ENCODE measurements at regions not wholly inside any gene's neighbourhood (a gene's known extent, or its start where the extent isn't known, plus 50 kb on each side); places are given as distances from the start of the nearest gene placed in this dataset.

DNA sequence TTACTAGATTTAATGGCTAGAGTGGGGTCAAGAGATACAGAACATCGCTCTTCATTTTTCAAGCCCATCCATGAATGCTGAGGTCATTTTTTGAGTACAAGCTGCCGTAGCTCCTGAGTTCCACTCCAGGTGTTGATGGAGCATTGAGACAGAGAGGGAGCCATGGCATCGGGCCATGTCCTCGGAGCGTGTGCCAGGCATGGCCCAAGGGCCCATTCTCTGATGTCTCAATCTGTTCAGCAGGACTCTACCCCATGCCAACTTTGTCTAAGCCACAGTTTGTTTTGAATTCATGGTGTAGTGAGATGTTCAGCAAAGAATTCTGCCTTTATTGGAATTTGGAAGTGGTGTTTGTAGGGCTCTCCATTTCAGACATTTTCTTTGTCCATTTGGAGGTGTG, 110.5 kb upstream of the ADAMTS9 start (continued):
- TF ChIP-seq, protein P1, sequence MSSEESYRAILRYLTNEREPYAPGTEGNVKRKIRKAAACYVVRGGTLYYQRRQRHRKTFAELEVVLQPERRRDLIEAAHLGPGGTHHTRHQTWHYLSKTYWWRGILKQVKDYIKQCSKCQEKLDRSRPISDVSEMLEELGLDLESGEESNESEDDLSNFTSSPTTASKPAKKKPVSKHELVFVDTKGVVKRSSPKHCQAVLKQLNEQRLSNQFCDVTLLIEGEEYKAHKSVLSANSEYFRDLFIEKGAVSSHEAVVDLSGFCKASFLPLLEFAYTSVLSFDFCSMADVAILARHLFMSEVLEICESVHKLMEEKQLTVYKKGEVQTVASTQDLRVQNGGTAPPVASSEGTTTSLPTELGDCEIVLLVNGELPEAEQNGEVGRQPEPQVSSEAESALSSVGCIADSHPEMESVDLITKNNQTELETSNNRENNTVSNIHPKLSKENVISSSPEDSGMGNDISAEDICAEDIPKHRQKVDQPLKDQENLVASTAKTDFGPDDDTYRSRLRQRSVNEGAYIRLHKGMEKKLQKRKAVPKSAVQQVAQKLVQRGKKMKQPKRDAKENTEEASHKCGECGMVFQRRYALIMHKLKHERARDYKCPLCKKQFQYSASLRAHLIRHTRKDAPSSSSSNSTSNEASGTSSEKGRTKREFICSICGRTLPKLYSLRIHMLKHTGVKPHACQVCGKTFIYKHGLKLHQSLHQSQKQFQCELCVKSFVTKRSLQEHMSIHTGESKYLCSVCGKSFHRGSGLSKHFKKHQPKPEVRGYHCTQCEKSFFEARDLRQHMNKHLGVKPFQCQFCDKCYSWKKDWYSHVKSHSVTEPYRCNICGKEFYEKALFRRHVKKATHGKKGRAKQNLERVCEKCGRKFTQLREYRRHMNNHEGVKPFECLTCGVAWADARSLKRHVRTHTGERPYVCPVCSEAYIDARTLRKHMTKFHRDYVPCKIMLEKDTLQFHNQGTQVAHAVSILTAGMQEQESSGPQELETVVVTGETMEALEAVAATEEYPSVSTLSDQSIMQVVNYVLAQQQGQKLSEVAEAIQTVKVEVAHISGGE (tag by site-specific recombination; conservative IDR thresholded peaks at IDR 0.05; ENCODE audit: low read depth) = no peak
- no peak for TF ChIP-seq ZNF530 (tag by site-specific recombination; IDR thresholded peaks at IDR 0.05; ENCODE audit: low read depth)

DNA sequence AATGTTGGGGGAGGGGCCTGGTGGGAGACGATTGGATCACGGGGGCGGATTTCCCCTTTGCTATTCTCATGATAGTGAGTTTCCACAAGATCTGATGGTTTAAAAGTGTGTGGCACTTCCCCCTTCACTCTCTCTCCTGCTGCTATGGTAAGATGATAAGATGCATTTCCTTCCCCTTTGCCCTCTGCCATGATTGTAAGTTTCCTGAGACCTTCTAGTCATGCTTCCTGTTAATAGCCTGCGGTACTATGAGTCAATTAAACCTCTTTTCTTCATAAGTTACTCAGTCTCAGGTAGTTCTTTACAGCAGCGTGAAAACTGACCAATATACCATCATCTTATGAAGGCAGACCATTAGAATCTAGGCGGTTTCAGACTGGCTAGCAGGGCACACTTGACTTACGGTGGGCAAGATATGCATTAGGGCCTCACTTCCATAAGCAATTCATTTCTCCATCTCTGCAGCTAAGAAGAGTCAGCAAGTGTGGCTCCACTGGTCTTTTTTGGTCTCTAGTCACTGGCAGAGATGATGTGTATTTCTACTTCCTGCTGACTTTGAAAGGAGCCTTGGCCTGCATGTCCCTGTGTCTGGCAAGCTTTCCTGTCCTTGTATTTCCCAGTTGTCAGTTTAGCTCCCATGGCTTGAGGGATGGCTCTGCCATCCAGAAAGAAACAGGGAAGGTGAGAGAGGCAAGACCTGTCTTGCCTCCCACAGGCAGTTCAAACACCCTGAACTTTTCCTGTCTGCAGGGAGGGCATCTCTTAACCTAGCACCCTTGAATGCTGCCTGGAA, 109.0 kb upstream of the ADAMTS9 start:
- H3K4me1 ChIP-seq (ENCODE audit: control insufficient read depth, insufficient read depth, low read length) = no peaks in the 10 kb centered on the region
- no peak overlapping the region for H3K27ac ChIP-seq (ENCODE audit: extremely low read depth, low read depth, low read length)
- H3K36me3 ChIP-seq (ENCODE audit: control insufficient read depth in 2 of 2, insufficient read depth in 1 of 2, low read length in 2 of 2) = no peaks in the 10 kb centered on the region
- CTCF ChIA-PET = interaction anchor here (0.7 kb wide), 1 partner anchor 385 kb away, joined by 3 read pairs; no protein-coding TSS in a partner anchor
- TF ChIP-seq OSR2 (tag by site-specific recombination; IDR thresholded peaks at IDR 0.05) = no peak
- no peak for TF ChIP-seq ZNF426 (tag by site-specific recombination; IDR thresholded peaks at IDR 0.05)
- TF ChIP-seq ZSCAN30 (tag by site-specific recombination; IDR thresholded peaks at IDR 0.05) = no peak
- no peak for TF ChIP-seq ZBTB20 (tag by site-specific recombination; IDR thresholded peaks at IDR 0.05)
- TF ChIP-seq ZNF776 (tag by site-specific recombination; IDR thresholded peaks at IDR 0.05; ENCODE audit: borderline replicate concordance) = no peak
- no peak for TF ChIP-seq ZFP3 (tag by site-specific recombination; IDR thresholded peaks at IDR 0.05; ENCODE audit: low read depth)
- no peak for TF ChIP-seq ZNF274 (IDR thresholded peaks at IDR 0.05; ENCODE audit: low read length)
- TF ChIP-seq ZNF274 (tag by site-specific recombination; IDR thresholded peaks at IDR 0.05; ENCODE audit: borderline replicate concordance) = no peak
- no peak for TF ChIP-seq ZBTB7A (tag by site-specific recombination; IDR thresholded peaks at IDR 0.05; ENCODE audit: low read depth)
- TF ChIP-seq, protein P2, sequence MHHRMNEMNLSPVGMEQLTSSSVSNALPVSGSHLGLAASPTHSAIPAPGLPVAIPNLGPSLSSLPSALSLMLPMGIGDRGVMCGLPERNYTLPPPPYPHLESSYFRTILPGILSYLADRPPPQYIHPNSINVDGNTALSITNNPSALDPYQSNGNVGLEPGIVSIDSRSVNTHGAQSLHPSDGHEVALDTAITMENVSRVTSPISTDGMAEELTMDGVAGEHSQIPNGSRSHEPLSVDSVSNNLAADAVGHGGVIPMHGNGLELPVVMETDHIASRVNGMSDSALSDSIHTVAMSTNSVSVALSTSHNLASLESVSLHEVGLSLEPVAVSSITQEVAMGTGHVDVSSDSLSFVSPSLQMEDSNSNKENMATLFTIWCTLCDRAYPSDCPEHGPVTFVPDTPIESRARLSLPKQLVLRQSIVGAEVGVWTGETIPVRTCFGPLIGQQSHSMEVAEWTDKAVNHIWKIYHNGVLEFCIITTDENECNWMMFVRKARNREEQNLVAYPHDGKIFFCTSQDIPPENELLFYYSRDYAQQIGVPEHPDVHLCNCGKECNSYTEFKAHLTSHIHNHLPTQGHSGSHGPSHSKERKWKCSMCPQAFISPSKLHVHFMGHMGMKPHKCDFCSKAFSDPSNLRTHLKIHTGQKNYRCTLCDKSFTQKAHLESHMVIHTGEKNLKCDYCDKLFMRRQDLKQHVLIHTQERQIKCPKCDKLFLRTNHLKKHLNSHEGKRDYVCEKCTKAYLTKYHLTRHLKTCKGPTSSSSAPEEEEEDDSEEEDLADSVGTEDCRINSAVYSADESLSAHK (tag by site-specific recombination; IDR thresholded peaks at IDR 0.05) = no peak
- no peak for TF ChIP-seq ZNF175 (tag by site-specific recombination; IDR thresholded peaks at IDR 0.05)
- TF ChIP-seq ZNF624 (tag by site-specific recombination; IDR thresholded peaks at IDR 0.05) = no peak
- TF ChIP-seq, protein P3, sequence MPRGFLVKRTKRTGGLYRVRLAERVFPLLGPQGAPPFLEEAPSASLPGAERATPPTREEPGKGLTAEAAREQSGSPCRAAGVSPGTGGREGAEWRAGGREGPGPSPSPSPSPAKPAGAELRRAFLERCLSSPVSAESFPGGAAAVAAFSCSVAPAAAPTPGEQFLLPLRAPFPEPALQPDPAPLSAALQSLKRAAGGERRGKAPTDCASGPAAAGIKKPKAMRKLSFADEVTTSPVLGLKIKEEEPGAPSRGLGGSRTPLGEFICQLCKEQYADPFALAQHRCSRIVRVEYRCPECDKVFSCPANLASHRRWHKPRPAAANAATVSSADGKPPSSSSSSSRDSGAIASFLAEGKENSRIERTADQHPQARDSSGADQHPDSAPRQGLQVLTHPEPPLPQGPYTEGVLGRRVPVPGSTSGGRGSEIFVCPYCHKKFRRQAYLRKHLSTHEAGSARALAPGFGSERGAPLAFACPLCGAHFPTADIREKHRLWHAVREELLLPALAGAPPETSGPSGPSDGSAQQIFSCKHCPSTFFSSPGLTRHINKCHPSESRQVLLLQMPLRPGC (tag by site-specific recombination; IDR thresholded peaks at IDR 0.05) = no peak
- no peak for TF ChIP-seq GLIS1 (tag by site-specific recombination; IDR thresholded peaks at IDR 0.05)
- TF ChIP-seq, protein P4, sequence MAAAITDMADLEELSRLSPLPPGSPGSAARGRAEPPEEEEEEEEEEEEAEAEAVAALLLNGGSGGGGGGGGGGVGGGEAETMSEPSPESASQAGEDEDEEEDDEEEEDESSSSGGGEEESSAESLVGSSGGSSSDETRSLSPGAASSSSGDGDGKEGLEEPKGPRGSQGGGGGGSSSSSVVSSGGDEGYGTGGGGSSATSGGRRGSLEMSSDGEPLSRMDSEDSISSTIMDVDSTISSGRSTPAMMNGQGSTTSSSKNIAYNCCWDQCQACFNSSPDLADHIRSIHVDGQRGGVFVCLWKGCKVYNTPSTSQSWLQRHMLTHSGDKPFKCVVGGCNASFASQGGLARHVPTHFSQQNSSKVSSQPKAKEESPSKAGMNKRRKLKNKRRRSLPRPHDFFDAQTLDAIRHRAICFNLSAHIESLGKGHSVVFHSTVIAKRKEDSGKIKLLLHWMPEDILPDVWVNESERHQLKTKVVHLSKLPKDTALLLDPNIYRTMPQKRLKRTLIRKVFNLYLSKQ (tag by site-specific recombination; IDR thresholded peaks at IDR 0.05; ENCODE audit: borderline replicate concordance) = no peak
- TF ChIP-seq BCL11A (tag by site-specific recombination; IDR thresholded peaks at IDR 0.05; ENCODE audit: low read depth) = no peak
- TF ChIP-seq ZNF621 (tag by site-specific recombination; IDR thresholded peaks at IDR 0.05) = no peak
- TF ChIP-seq ZNF707 (tag by site-specific recombination; IDR thresholded peaks at IDR 0.05) = no peak
- no peaks in the 10 kb centered on the region for H3K9me3 ChIP-seq (ENCODE audit: control insufficient read depth, insufficient read depth, low read depth, low read length)
- H3K4me3 ChIP-seq (ENCODE audit: low read depth, low read length) = no peak overlapping the region
- POLR2A ChIA-PET = no interaction called here

Data from HEK293 (cell line).